ENCODE measurements at regions not wholly inside any gene's neighbourhood (a gene's known extent, or its start where the extent isn't known, plus 50 kb on each side); places are given as distances from the start of the nearest gene placed in this dataset.
A peak's percentile ranks its signal among the peaks of the same experiment; 100 is the strongest.

DNA sequence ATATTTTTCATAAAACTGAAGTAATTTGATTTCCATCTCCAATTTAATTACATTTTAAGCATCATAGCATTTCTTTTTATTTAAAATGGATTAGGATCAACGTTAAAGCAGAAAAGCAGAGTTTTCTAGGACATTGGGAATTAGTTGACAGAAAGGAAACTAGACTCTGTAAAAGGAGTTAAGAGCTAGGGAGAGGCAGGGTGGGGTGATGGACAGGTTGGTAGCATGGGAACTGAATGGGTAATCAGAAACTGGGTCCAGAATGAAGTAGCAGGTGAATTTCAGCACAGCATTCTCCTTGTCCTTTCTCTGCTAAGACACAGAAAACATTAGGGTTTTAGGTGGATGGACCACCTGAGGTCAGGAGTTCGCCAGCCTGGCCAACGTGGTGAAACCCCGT is 97.6 kb downstream of the ANAPC4 start:
- H3K4me3 ChIP-seq (ENCODE audit: insufficient read length, low read depth), result no peak overlapping the region
- TF ChIP-seq SUZ12 (IDR thresholded peaks at IDR 0.05; ENCODE audit: extremely low read depth, insufficient read depth, insufficient read length) (no peak), ZNF274 (IDR thresholded peaks at IDR 0.05; ENCODE audit: low read depth, low read length) (no peak), YY1 (IDR thresholded peaks at IDR 0.05; ENCODE audit: insufficient read depth, insufficient read length) (no peak)
- no peak for DNase-seq (ENCODE audit: low read depth, low spot score)
- H3K36me3 ChIP-seq (ENCODE audit: insufficient read depth, insufficient read length, low read length), result no peaks in the 10 kb centered on the region
- H3K9me3 ChIP-seq (ENCODE audit: insufficient read depth, low read length), result no peaks in the 10 kb centered on the region; the same call in 1 of the 2 replicates
- no peak overlapping the region for H3K9ac ChIP-seq (ENCODE audit: insufficient read length, low read depth)
- no peaks in the 10 kb centered on the region for H3K27me3 ChIP-seq (ENCODE audit: insufficient read depth, insufficient read length)
- no peaks in the 10 kb centered on the region for H3K4me1 ChIP-seq (ENCODE audit: insufficient read depth, insufficient read length)

DNA sequence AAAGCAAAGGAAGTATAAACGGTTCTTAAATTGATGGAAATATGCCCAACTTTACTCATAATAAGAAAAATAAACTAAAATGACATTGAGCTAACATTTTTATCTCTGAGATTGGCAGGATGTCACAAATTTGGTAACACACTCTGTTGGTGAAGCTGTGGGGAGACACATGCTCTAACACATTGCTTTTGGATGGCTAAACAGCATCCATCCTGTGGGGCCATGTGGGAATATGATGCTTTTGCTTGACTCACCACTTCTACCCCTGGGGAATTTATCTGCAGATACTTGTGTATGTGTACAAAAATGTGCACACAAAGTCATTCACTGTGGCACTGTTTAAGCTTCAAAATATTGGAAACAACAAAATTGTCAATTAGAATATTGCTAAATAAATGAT is 100.2 kb downstream of the ANAPC4 start:
- Histone ChIP-seq H3K36me3 (ENCODE audit: insufficient read depth, insufficient read length, low read length) (no peaks in the 10 kb centered on the region), H3K9ac (ENCODE audit: insufficient read length, low read depth) (no peak overlapping the region), H3K27me3 (ENCODE audit: insufficient read depth, insufficient read length) (no peaks in the 10 kb centered on the region), H3K9me3 (ENCODE audit: insufficient read depth, low read length) (no peaks in the 10 kb centered on the region; the same call in 1 of the 2 replicates), H3K4me3 (ENCODE audit: insufficient read length, low read depth) (no peak overlapping the region), H3K4me1 (ENCODE audit: insufficient read depth, insufficient read length) (no peaks in the 10 kb centered on the region)
- TF ChIP-seq SUZ12 (IDR thresholded peaks at IDR 0.05; ENCODE audit: extremely low read depth, insufficient read depth, insufficient read length) (no peak), YY1 (IDR thresholded peaks at IDR 0.05; ENCODE audit: insufficient read depth, insufficient read length) (no peak), ZNF274 (IDR thresholded peaks at IDR 0.05; ENCODE audit: low read depth, low read length) (no peak)
- DNase-seq (ENCODE audit: low read depth, low spot score), result no peak

DNA sequence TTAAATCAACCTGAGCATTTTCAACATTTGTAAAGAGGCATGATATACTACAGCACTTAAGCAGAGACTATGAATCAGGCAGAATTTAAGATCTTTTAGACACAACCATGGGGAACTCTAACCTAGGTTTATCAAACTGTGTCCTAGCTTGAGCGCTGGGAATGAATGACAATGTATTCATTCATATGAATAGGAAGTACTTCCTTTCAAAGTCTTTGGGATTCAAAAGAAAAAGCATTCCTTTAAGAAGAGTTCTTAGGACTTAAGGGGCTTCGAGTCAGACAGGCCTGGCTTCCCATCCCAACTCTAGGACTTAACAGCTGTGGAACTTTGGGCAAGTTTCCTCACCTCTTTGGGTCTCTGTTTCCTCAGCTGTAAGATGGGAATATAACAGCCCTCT is 104.6 kb downstream of the ANAPC4 start:
- no peaks in the 10 kb centered on the region for H3K27me3 ChIP-seq (ENCODE audit: insufficient read depth, insufficient read length)
- DNase-seq (ENCODE audit: low read depth, low spot score), result peak; percentile 85
- no peaks in the 10 kb centered on the region for H3K4me1 ChIP-seq (ENCODE audit: insufficient read depth, insufficient read length)
- H3K36me3 ChIP-seq (ENCODE audit: insufficient read depth, insufficient read length, low read length), result no peaks in the 10 kb centered on the region
- peaks cover 15% of the 10 kb centered on the region for H3K9me3 ChIP-seq (ENCODE audit: insufficient read depth, low read length)
- no peak for TF ChIP-seq YY1 (IDR thresholded peaks at IDR 0.05; ENCODE audit: insufficient read depth, insufficient read length)
- no peak for TF ChIP-seq SUZ12 (IDR thresholded peaks at IDR 0.05; ENCODE audit: extremely low read depth, insufficient read depth, insufficient read length)
- TF ChIP-seq ZNF274 (IDR thresholded peaks at IDR 0.05; ENCODE audit: low read depth, low read length), result no peak
- H3K9ac ChIP-seq (ENCODE audit: insufficient read length, low read depth), result no peak overlapping the region
- no peak overlapping the region for H3K4me3 ChIP-seq (ENCODE audit: insufficient read length, low read depth)

DNA sequence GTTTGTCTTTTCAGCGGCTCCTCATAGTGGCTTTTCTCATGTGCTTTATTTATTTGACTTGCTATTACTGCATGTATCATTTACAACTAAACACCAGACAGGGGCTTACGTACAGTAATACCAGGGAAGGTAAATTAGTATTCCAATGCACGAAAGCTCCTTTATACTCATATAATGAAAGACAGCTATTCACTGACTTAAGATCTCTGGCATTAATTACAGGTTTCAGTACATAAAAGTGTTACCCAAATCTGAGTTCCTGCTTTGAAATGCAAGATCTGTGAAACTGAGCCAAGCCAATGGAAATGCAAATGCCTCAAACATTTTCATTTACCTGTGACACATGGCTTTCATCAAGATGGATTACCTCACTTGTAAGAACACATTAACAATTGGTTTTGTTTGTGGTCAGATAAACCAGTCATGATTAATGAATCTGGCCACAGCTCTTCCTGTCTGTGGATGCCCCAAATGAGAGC is 107.2 kb downstream of the ANAPC4 start:
- H3K4me1 ChIP-seq (ENCODE audit: insufficient read depth, insufficient read length), result no peaks in the 10 kb centered on the region
- H3K27me3 ChIP-seq (ENCODE audit: insufficient read depth, insufficient read length), result no peaks in the 10 kb centered on the region
- H3K36me3 ChIP-seq (ENCODE audit: insufficient read depth, insufficient read length, low read length), result no peaks in the 10 kb centered on the region
- no peak overlapping the region for H3K4me3 ChIP-seq (ENCODE audit: insufficient read length, low read depth)
- H3K9ac ChIP-seq (ENCODE audit: insufficient read length, low read depth), result no peak overlapping the region
- H3K9me3 ChIP-seq (ENCODE audit: insufficient read depth, low read length), result peaks cover 35% of the 10 kb centered on the region
- no peak for DNase-seq (ENCODE audit: low read depth, low spot score)
- TF ChIP-seq ZNF274 (IDR thresholded peaks at IDR 0.05; ENCODE audit: low read depth, low read length) (no peak), SUZ12 (IDR thresholded peaks at IDR 0.05; ENCODE audit: extremely low read depth, insufficient read depth, insufficient read length) (no peak), YY1 (IDR thresholded peaks at IDR 0.05; ENCODE audit: insufficient read depth, insufficient read length) (no peak)

DNA sequence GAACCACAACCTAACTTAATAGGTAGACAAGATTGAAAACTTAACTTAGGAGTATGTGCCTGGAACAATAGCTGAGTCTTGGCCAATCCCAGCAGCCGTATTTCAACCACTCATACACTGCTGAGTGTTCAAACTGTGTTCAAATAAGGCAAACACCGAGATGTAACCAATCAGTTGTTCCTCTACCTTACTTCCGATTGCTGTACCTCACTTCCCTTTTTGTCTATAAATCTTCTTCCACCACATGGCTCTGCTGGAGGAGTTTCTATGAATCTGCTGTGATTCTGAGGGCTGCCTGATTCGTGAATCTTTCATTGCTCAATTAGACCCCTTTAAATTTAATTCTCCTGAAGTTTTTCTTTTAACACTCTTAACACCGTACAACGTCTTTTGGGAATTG is 108.0 kb downstream of the ANAPC4 start:
- Histone ChIP-seq H3K9me3 (ENCODE audit: insufficient read depth, low read length) (peaks cover 35% of the 10 kb centered on the region), H3K4me3 (ENCODE audit: insufficient read length, low read depth) (no peak overlapping the region), H3K9ac (ENCODE audit: insufficient read length, low read depth) (no peak overlapping the region), H3K27me3 (ENCODE audit: insufficient read depth, insufficient read length) (no peaks in the 10 kb centered on the region), H3K4me1 (ENCODE audit: insufficient read depth, insufficient read length) (no peaks in the 10 kb centered on the region), H3K36me3 (ENCODE audit: insufficient read depth, insufficient read length, low read length) (no peaks in the 10 kb centered on the region)
- TF ChIP-seq ZNF274 (IDR thresholded peaks at IDR 0.05; ENCODE audit: low read depth, low read length), result no peak
- no peak for TF ChIP-seq SUZ12 (IDR thresholded peaks at IDR 0.05; ENCODE audit: extremely low read depth, insufficient read depth, insufficient read length)
- TF ChIP-seq YY1 (IDR thresholded peaks at IDR 0.05; ENCODE audit: insufficient read depth, insufficient read length), result no peak
- DNase-seq (ENCODE audit: low read depth, low spot score), result no peak

DNA sequence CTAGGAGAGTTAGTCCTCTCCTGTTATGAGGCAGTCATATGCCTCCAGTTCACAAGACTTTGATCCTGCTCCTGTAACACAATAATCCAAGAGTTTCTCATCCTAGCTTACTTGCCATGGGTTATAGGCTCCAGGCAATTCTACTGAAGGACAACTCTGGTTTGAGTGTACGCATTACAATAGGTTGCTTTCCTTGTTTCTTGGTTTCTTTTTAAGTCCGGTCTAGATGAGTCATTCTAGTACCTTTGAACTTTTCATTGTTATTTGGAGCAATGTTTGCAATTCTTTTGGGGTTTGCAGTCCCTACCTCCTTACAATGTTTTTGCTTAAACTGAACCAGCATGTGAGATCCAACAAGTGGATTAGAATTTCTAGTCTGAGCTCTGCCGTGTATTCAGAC is 109.1 kb downstream of the ANAPC4 start:
- H3K4me3 ChIP-seq (ENCODE audit: insufficient read length, low read depth), result no peak overlapping the region
- H3K4me1 ChIP-seq (ENCODE audit: insufficient read depth, insufficient read length), result no peaks in the 10 kb centered on the region
- DNase-seq (ENCODE audit: low read depth, low spot score), result peak; percentile 39
- H3K9me3 ChIP-seq (ENCODE audit: insufficient read depth, low read length), result peaks cover 35% of the 10 kb centered on the region
- no peaks in the 10 kb centered on the region for H3K36me3 ChIP-seq (ENCODE audit: insufficient read depth, insufficient read length, low read length)
- no peak overlapping the region for H3K9ac ChIP-seq (ENCODE audit: insufficient read length, low read depth)
- no peak for TF ChIP-seq SUZ12 (IDR thresholded peaks at IDR 0.05; ENCODE audit: extremely low read depth, insufficient read depth, insufficient read length)
- no peak for TF ChIP-seq YY1 (IDR thresholded peaks at IDR 0.05; ENCODE audit: insufficient read depth, insufficient read length)
- no peaks in the 10 kb centered on the region for H3K27me3 ChIP-seq (ENCODE audit: insufficient read depth, insufficient read length)

DNA sequence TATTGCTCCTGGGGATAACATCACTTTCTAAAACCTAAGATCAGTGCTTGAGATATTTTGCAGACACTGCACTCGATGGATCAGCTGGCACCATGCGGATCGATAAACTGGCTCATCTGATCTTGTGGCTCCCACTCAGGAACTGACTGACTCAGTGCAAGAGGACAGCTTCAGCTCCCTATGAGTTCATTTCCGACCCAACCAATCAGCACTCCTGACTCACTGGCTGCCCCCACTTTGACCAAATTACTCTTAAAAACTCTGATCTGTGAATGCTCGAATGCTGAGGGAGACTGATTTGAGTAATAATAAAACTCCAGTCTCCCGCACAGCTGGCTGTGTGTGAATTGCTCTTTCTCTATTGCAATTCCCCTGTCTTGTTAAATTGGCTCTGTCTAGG is 110.1 kb downstream of the ANAPC4 start:
- no peak for DNase-seq (ENCODE audit: low read depth, low spot score)
- no peaks in the 10 kb centered on the region for H3K36me3 ChIP-seq (ENCODE audit: insufficient read depth, insufficient read length, low read length)
- TF ChIP-seq YY1 (IDR thresholded peaks at IDR 0.05; ENCODE audit: insufficient read depth, insufficient read length) (no peak), ZNF274 (IDR thresholded peaks at IDR 0.05; ENCODE audit: low read depth, low read length) (no peak), SUZ12 (IDR thresholded peaks at IDR 0.05; ENCODE audit: extremely low read depth, insufficient read depth, insufficient read length) (no peak)
- H3K27me3 ChIP-seq (ENCODE audit: insufficient read depth, insufficient read length), result no peaks in the 10 kb centered on the region
- no peak overlapping the region for H3K9ac ChIP-seq (ENCODE audit: insufficient read length, low read depth)
- no peaks in the 10 kb centered on the region for H3K4me1 ChIP-seq (ENCODE audit: insufficient read depth, insufficient read length)
- no peak overlapping the region for H3K4me3 ChIP-seq (ENCODE audit: insufficient read length, low read depth)
- peaks cover 35% of the 10 kb centered on the region for H3K9me3 ChIP-seq (ENCODE audit: insufficient read depth, low read length)
